ENCODE measurements at regions not wholly inside any gene's neighbourhood (a gene's known extent, or its start where the extent isn't known, plus 50 kb on each side); places are given as distances from the start of the nearest gene placed in this dataset.

DNA sequence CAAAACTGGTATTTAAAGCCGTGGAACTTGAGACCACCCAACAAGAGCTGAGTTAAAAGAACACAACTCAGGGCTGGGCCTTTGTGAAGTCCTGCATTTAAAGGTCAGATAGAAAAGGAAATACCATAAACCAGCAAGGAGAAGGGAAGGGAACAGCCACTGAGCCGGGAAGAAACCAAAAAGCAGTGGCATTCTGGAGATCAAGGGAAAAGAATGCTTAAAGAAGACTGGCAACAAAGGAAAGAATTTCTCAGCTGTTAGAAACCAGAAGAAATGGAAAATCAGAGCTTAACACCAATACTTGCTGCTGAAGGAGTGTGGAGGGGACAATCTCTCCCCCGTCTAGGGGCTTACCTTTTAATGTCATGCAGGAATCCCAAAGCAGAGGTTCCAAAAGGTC lies 247.4 kb upstream of the CHRNA7 start:
- Histone ChIP-seq H3K4me3 (ENCODE audit: low read depth in 1 of 3, low read length in 3 of 3) (no peak overlapping the region), H3K9me3 (ENCODE audit: control insufficient read depth in 2 of 2, insufficient read depth in 1 of 2, low read depth in 1 of 2, low read length in 1 of 2) (no peaks in the 10 kb centered on the region), H3K36me3 (ENCODE audit: control insufficient read depth in 3 of 3, insufficient read depth in 2 of 3, low read depth in 1 of 3, low read length in 3 of 3) (no peaks in the 10 kb centered on the region), H3K27ac (ENCODE audit: low read depth in 1 of 3, low read length in 2 of 3) (no peak overlapping the region), H3K4me1 (ENCODE audit: control insufficient read depth in 3 of 3, insufficient read depth in 2 of 3, low read depth in 1 of 3, low read length in 2 of 3) (no peaks in the 10 kb centered on the region), H3K27me3 (ENCODE audit: control insufficient read depth in 3 of 3, insufficient read depth in 3 of 3, low read length in 3 of 3) (no peaks in the 10 kb centered on the region)
- DNase-seq (no peak), FAIRE-seq (no peak)
- 71 to 74% (median 72%) methylated on average over 3 of the region's 3 CpGs for WGBS, 3 donors

DNA sequence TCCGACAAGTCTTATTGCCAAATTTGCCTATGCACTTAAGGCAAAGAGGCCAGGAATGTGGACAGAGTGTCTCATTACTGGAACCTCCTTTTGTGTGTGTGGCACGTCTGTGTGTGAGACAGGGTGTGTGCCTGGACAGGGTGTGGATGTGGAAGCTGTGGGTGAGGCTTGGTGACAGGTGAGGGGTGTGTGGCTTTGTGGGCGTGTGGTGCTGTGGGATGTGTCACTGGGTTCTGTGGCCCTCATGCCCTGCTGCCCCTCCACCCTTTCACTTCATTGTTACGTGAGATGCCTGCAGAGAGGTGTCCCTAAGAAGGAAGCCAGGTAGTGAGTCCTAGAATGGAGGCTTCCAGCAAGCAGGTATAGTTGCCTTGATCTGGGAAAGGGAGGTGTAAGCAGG lies 244.0 kb upstream of the CHRNA7 start:
- DNase-seq (no peak), FAIRE-seq (no peak)
- no peak overlapping the region for H3K27ac ChIP-seq (ENCODE audit: low read depth in 1 of 3, low read length in 2 of 3)
- no peak overlapping the region for H3K4me3 ChIP-seq (ENCODE audit: low read depth in 1 of 3, low read length in 3 of 3)
- WGBS, 3 donors, result 62 to 78% (median 63%) methylated on average over 4 of the region's 4 CpGs
- H3K27me3 ChIP-seq (ENCODE audit: control insufficient read depth in 3 of 3, insufficient read depth in 3 of 3, low read length in 3 of 3), result no peaks in the 10 kb centered on the region
- no peaks in the 10 kb centered on the region for H3K9me3 ChIP-seq (ENCODE audit: control insufficient read depth in 2 of 2, insufficient read depth in 1 of 2, low read depth in 1 of 2, low read length in 1 of 2)
- no peaks in the 10 kb centered on the region for H3K4me1 ChIP-seq (ENCODE audit: control insufficient read depth in 3 of 3, insufficient read depth in 2 of 3, low read depth in 1 of 3, low read length in 2 of 3)
- H3K36me3 ChIP-seq (ENCODE audit: control insufficient read depth in 3 of 3, insufficient read depth in 2 of 3, low read depth in 1 of 3, low read length in 3 of 3), result no peaks in the 10 kb centered on the region

- 56 to 75% (median 66%) methylated on average over 3 of the region's 3 CpGs for WGBS, 3 donors
- FAIRE-seq (no peak), DNase-seq (no peak)
- Histone ChIP-seq H3K4me1 (ENCODE audit: control insufficient read depth in 3 of 3, insufficient read depth in 2 of 3, low read depth in 1 of 3, low read length in 2 of 3) (no peaks in the 10 kb centered on the region), H3K36me3 (ENCODE audit: control insufficient read depth in 3 of 3, insufficient read depth in 2 of 3, low read depth in 1 of 3, low read length in 3 of 3) (no peaks in the 10 kb centered on the region), H3K4me3 (ENCODE audit: low read depth in 1 of 3, low read length in 3 of 3) (no peak overlapping the region), H3K27ac (ENCODE audit: low read depth in 1 of 3, low read length in 2 of 3) (no peak overlapping the region), H3K9me3 (ENCODE audit: control insufficient read depth in 2 of 2, insufficient read depth in 1 of 2, low read depth in 1 of 2, low read length in 1 of 2) (no peaks in the 10 kb centered on the region), H3K27me3 (ENCODE audit: control insufficient read depth in 3 of 3, insufficient read depth in 3 of 3, low read length in 3 of 3) (no peaks in the 10 kb centered on the region)
These were observed 242.2 kb upstream of the CHRNA7 start for GRCh38 chr15:31788104-31788503.

DNA sequence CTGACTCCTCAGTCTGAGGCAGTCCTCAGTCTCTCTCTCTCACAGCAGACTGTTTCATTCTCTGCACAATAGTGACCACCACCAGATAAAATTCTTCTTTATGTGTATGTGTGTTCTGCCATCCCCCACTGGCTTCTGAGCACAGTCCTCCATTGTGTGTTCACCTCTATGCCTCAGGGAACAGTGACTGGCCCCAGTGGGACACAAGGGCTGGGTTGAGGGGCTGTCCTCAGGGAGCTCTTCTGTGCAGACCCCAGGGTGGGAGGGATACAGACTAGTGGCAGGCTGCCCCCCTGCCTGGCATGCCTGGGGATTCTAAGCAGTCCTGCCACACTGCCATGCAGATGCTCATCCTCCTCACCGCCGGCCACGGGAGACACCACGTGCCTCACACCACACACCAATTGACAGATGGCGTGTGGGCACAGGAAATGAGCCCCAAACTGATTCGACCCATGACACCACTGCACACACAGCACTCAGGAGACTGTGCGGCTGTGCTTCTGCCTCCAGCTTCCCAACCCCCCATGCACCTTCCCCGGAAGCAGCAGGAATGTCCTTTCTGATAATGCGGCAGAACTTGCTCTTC lies 237.6 kb upstream of the CHRNA7 start:
- Histone ChIP-seq H3K4me3 (ENCODE audit: low read depth in 1 of 3, low read length in 3 of 3) (no peak overlapping the region), H3K9me3 (ENCODE audit: control insufficient read depth in 2 of 2, insufficient read depth in 1 of 2, low read depth in 1 of 2, low read length in 1 of 2) (no peaks in the 10 kb centered on the region), H3K27me3 (ENCODE audit: control insufficient read depth in 3 of 3, insufficient read depth in 3 of 3, low read length in 3 of 3) (no peaks in the 10 kb centered on the region), H3K36me3 (ENCODE audit: control insufficient read depth in 3 of 3, insufficient read depth in 2 of 3, low read depth in 1 of 3, low read length in 3 of 3) (no peaks in the 10 kb centered on the region), H3K4me1 (ENCODE audit: control insufficient read depth in 3 of 3, insufficient read depth in 2 of 3, low read depth in 1 of 3, low read length in 2 of 3) (no peaks in the 10 kb centered on the region), H3K27ac (ENCODE audit: low read depth in 1 of 3, low read length in 2 of 3) (no peak overlapping the region)
- WGBS, 3 donors, result 72 to 84% (median 78%) methylated on average over 9 of the region's 9 CpGs
- FAIRE-seq, result no peak
- no peak for DNase-seq

DNA sequence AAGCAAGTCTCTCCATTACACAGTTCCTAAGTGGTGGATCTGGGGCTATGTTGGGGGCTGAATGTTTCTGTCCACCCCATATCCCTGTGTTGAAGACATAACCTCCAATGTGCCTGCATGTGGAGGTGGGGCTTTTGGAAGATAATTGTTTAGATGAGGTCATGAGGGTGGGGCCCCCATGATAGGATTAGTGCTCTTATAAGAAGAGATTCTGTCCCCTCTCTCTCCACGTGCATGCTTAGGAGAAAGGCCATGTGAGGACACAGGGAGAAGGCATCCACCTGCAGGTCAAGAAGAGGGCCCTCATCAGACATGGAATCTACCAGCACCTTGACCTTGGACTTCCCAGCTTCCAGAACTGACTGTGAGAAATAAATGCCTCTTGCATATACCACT lies 231.0 kb upstream of the CHRNA7 start:
- H3K27ac ChIP-seq (ENCODE audit: low read depth in 1 of 3, low read length in 2 of 3), result no peak overlapping the region
- H3K27me3 ChIP-seq (ENCODE audit: control insufficient read depth in 3 of 3, insufficient read depth in 3 of 3, low read length in 3 of 3), result no peaks in the 10 kb centered on the region
- no peaks in the 10 kb centered on the region for H3K36me3 ChIP-seq (ENCODE audit: control insufficient read depth in 3 of 3, insufficient read depth in 2 of 3, low read depth in 1 of 3, low read length in 3 of 3)
- no peak overlapping the region for H3K4me3 ChIP-seq (ENCODE audit: low read depth in 1 of 3, low read length in 3 of 3)
- DNase-seq, result no peak
- FAIRE-seq, result no peak
- no peaks in the 10 kb centered on the region for H3K9me3 ChIP-seq (ENCODE audit: control insufficient read depth in 2 of 2, insufficient read depth in 1 of 2, low read depth in 1 of 2, low read length in 1 of 2)
- no peaks in the 10 kb centered on the region for H3K4me1 ChIP-seq (ENCODE audit: control insufficient read depth in 3 of 3, insufficient read depth in 2 of 3, low read depth in 1 of 3, low read length in 2 of 3)
- WGBS, 3 donors, result 33 to 50% (median 42%) methylated on average over 1 of the region's 1 CpG

- Histone ChIP-seq H3K36me3 (ENCODE audit: control insufficient read depth in 3 of 3, insufficient read depth in 2 of 3, low read depth in 1 of 3, low read length in 3 of 3) (no peaks in the 10 kb centered on the region), H3K4me1 (ENCODE audit: control insufficient read depth in 3 of 3, insufficient read depth in 2 of 3, low read depth in 1 of 3, low read length in 2 of 3) (no peaks in the 10 kb centered on the region), H3K27ac (ENCODE audit: low read depth in 1 of 3, low read length in 2 of 3) (no peak overlapping the region), H3K27me3 (ENCODE audit: control insufficient read depth in 3 of 3, insufficient read depth in 3 of 3, low read length in 3 of 3) (no peaks in the 10 kb centered on the region), H3K9me3 (ENCODE audit: control insufficient read depth in 2 of 2, insufficient read depth in 1 of 2, low read depth in 1 of 2, low read length in 1 of 2) (no peaks in the 10 kb centered on the region), H3K4me3 (ENCODE audit: low read depth in 1 of 3, low read length in 3 of 3) (no peak overlapping the region)
- FAIRE-seq (no peak), DNase-seq (no peak)
- 84 to 90% (median 89%) methylated on average over 7 of the region's 7 CpGs for WGBS, 3 donors
These were observed 230.5 kb upstream of the CHRNA7 start for GRCh38 chr15:31799715-31800321.

GRCh38 chr15:31801152-31801551 lies 229.2 kb upstream of the CHRNA7 start:
- H3K27me3 ChIP-seq (ENCODE audit: control insufficient read depth in 3 of 3, insufficient read depth in 3 of 3, low read length in 3 of 3), result no peaks in the 10 kb centered on the region
- no peaks in the 10 kb centered on the region for H3K4me1 ChIP-seq (ENCODE audit: control insufficient read depth in 3 of 3, insufficient read depth in 2 of 3, low read depth in 1 of 3, low read length in 2 of 3)
- no peaks in the 10 kb centered on the region for H3K36me3 ChIP-seq (ENCODE audit: control insufficient read depth in 3 of 3, insufficient read depth in 2 of 3, low read depth in 1 of 3, low read length in 3 of 3)
- H3K4me3 ChIP-seq (ENCODE audit: low read depth in 1 of 3, low read length in 3 of 3), result no peak overlapping the region
- no peak for DNase-seq
- WGBS, 3 donors, result 67 to 74% (median 74%) methylated on average over 5 of the region's 5 CpGs
- no peak overlapping the region for H3K27ac ChIP-seq (ENCODE audit: low read depth in 1 of 3, low read length in 2 of 3)
- H3K9me3 ChIP-seq (ENCODE audit: control insufficient read depth in 2 of 2, insufficient read depth in 1 of 2, low read depth in 1 of 2, low read length in 1 of 2), result no peaks in the 10 kb centered on the region
- no peak for FAIRE-seq

- no peaks in the 10 kb centered on the region for H3K36me3 ChIP-seq (ENCODE audit: control insufficient read depth in 3 of 3, insufficient read depth in 2 of 3, low read depth in 1 of 3, low read length in 3 of 3)
- no peak overlapping the region for H3K27ac ChIP-seq (ENCODE audit: low read depth in 1 of 3, low read length in 2 of 3)
- 42 to 55% (median 51%) methylated on average over 3 of the region's 3 CpGs for WGBS, 3 donors
- H3K9me3 ChIP-seq (ENCODE audit: control insufficient read depth in 2 of 2, insufficient read depth in 1 of 2, low read depth in 1 of 2, low read length in 1 of 2), result no peaks in the 10 kb centered on the region
- no peak overlapping the region for H3K4me3 ChIP-seq (ENCODE audit: low read depth in 1 of 3, low read length in 3 of 3)
- FAIRE-seq, result no peak
- H3K4me1 ChIP-seq (ENCODE audit: control insufficient read depth in 3 of 3, insufficient read depth in 2 of 3, low read depth in 1 of 3, low read length in 2 of 3), result no peaks in the 10 kb centered on the region
- no peaks in the 10 kb centered on the region for H3K27me3 ChIP-seq (ENCODE audit: control insufficient read depth in 3 of 3, insufficient read depth in 3 of 3, low read length in 3 of 3)
- no peak for DNase-seq
These were observed 227.6 kb upstream of the CHRNA7 start for GRCh38 chr15:31802761-31803160.

- H3K36me3 ChIP-seq (ENCODE audit: control insufficient read depth in 3 of 3, insufficient read depth in 2 of 3, low read depth in 1 of 3, low read length in 3 of 3), result no peaks in the 10 kb centered on the region
- H3K27me3 ChIP-seq (ENCODE audit: control insufficient read depth in 3 of 3, insufficient read depth in 3 of 3, low read length in 3 of 3), result no peaks in the 10 kb centered on the region
- FAIRE-seq, result no peak
- H3K27ac ChIP-seq (ENCODE audit: low read depth in 1 of 3, low read length in 2 of 3), result no peak overlapping the region
- no peaks in the 10 kb centered on the region for H3K4me1 ChIP-seq (ENCODE audit: control insufficient read depth in 3 of 3, insufficient read depth in 2 of 3, low read depth in 1 of 3, low read length in 2 of 3)
- no peak overlapping the region for H3K4me3 ChIP-seq (ENCODE audit: low read depth in 1 of 3, low read length in 3 of 3)
- no peaks in the 10 kb centered on the region for H3K9me3 ChIP-seq (ENCODE audit: control insufficient read depth in 2 of 2, insufficient read depth in 1 of 2, low read depth in 1 of 2, low read length in 1 of 2)
- DNase-seq, result no peak
- 70 to 74% (median 74%) methylated on average over 3 of the region's 3 CpGs for WGBS, 3 donors
These were observed 226.9 kb upstream of the CHRNA7 start for GRCh38 chr15:31803388-31803884.

Measured in small intestine (tissue), 7 donors.